GM12878 (cell line): ENCODE measurements at regions not wholly inside any gene's neighbourhood (a gene's known extent, or its start where the extent isn't known, plus 50 kb on each side); places are given as distances from the start of the nearest gene placed in this dataset.
"Not testable (repeated sequence)": the region's sequence is repeated elsewhere in the genome, so short reads cannot be mapped to it uniquely, and the experiment has no call there.

Experiments used
- ATAC-seq: fragments of 200-7000 bp; cut with Tn5 transposase; 3 replicates; pipeline ENCODE4 v1.9.1; 2020; ENCODE audit warnings: mild to moderate bottlenecking, moderate library complexity
- BruUV-seq: library from RNA; stranded (reverse); fragments of 400-500 nt; replicated peaks from 2 replicates; lab custom pipeline; 2021; lab: Mats Ljungman, UMichigan
- CTCF ChIA-PET: fragments of 300-600 bp; sonication (Branson Sonifier 250); formaldehyde crosslinking; extraction: SDS; loops from one replicate; lab custom pipeline; 2021; ENCODE audit warnings: inconsistent platforms; lab: Yijun Ruan, JAX
- POLR2A ChIA-PET: fragments of 350-600 bp; formaldehyde crosslinking; extraction: SDS; loops from one replicate; lab custom pipeline; 2021; ENCODE audit warnings: inconsistent platforms; lab: Charles Lee
- RAD21 ChIA-PET: fragments of 300-600 bp; sonication (Branson Sonifier 250); formaldehyde crosslinking; loops from one replicate; lab custom pipeline; 2023; ENCODE audit warnings: antibody characterized with exemption; ENCODE audit not compliant: unreplicated experiment; lab: Charles Lee
- SMC1A ChIA-PET: fragments of 300-600 bp; sonication (Branson Sonifier 250); formaldehyde crosslinking; loops from one replicate; lab custom pipeline; 2023; ENCODE audit not compliant: unreplicated experiment, uncharacterized antibody; lab: Charles Lee
- DNase-seq: peaks from one replicate; pipeline ENCODE4 v3.0.0-alpha.2; 2011; ENCODE audit warnings: low read depth, low spot score
- FAIRE-seq: peaks from 3 replicates; lab custom pipeline; 2011; peaks lifted over from hg19 to GRCh38; lab: Jason Lieb, UNC
- H2AFZ ChIP-seq: 2 replicates; pipeline ENCODE4 v1.6.0; 2011; ENCODE audit warnings: low read depth, low read length, control low read depth; ENCODE audit not compliant: control insufficient read depth
- H3K27ac ChIP-seq: 2 replicates; pipeline ENCODE4 v1.5.1; 2011; ENCODE audit warnings: control low read depth; ENCODE audit not compliant: control insufficient read depth, insufficient read depth
- H3K27me3 ChIP-seq, 2 experiments: replicated peaks in 1 of 2; 2 replicates each; pipeline versions ENCODE4 v1.6.0 to v1.6.1; 2011; ENCODE audit warnings: low read length in 1 of 2; ENCODE audit not compliant: control insufficient read depth in 2 of 2, insufficient read depth in 2 of 2
- H3K36me3 ChIP-seq, 2 experiments: 2 replicates each; pipeline ENCODE4 v1.5.1; 2011; ENCODE audit warnings: low read length in 1 of 2; ENCODE audit not compliant: control insufficient read depth in 2 of 2, insufficient read depth in 2 of 2
- H3K4me1 ChIP-seq: 2 replicates; pipeline ENCODE4 v1.6.1; 2011; ENCODE audit warnings: mild to moderate bottlenecking, low read length, moderate library complexity, mixed read lengths; ENCODE audit not compliant: control insufficient read depth, insufficient read depth
- H3K4me2 ChIP-seq: 2 replicates; pipeline ENCODE4 v1.6.0; 2011; ENCODE audit warnings: control low read depth; ENCODE audit not compliant: control insufficient read depth, insufficient read depth
- H3K4me3 ChIP-seq: fragments of 200-600 bp; sonication (generic); 2 replicates; pipeline ENCODE4 v1.5.1; 2016
- H3K79me2 ChIP-seq: 2 replicates; pipeline ENCODE4 v1.6.0; 2011; ENCODE audit warnings: low read length; ENCODE audit not compliant: control insufficient read depth, insufficient read depth
- H3K9ac ChIP-seq: 2 replicates; pipeline ENCODE4 v1.8.0; 2011; ENCODE audit warnings: low read length, control low read depth, mixed read lengths; ENCODE audit not compliant: control insufficient read depth, insufficient read depth
- H3K9me3 ChIP-seq: replicated peaks from 3 replicates; pipeline ENCODE4 v1.5.1; 2011; ENCODE audit warnings: mild to moderate bottlenecking, low read length; ENCODE audit not compliant: control insufficient read depth, insufficient read depth
- H4K20me1 ChIP-seq: 2 replicates; pipeline ENCODE4 v1.6.0; 2011; ENCODE audit not compliant: control insufficient read depth, insufficient read depth
- CUX1 ChIP-seq: IDR thresholded peaks from 2 replicates; pipeline ENCODE4 v1.6.1; 2012; ENCODE audit warnings: improper control_type of control experiment, low read depth, low read length; ENCODE audit not compliant: insufficient replicate concordance
- RELB ChIP-seq: fragments of 450-650 bp; IDR thresholded peaks from 2 replicates; pipeline ENCODE4 v1.6.1; 2017; ENCODE audit warnings: low read depth, mild to moderate bottlenecking, moderate library complexity
- USF2 ChIP-seq: IDR thresholded peaks from 2 replicates; pipeline ENCODE4 v1.6.1; 2011; ENCODE audit warnings: low read depth, low read length, improper control_type of control experiment, borderline replicate concordance
- WGBS: methylation state at CpG from one replicate; pipeline ENCODE4 v1.1.6; 2016; ENCODE audit warnings: low lambda C conversion rate; ENCODE audit not compliant: insufficient replicate concordance, insufficient coverage; ENCODE audit errors: missing lambda C conversion rate; 5-methylcytosine and 5-hydroxymethylcytosine counted together
- in situ Hi-C: fragments of 300-500 bp; cut with MboI; formaldehyde crosslinking; loops from 9 replicates; pipeline ENCODE4 v1.14.3; 2018; ENCODE audit warnings: mixed read lengths
- intact Hi-C: fragments of 100-400 bp; cut with micrococcal nuclease; formaldehyde crosslinking; loops from one replicate; pipeline ENCODE4 v1.14.2; 2022; ENCODE audit not compliant: unreplicated experiment

GRCh38 chr14:106327234-106327633, 800.9 kb downstream of the TMEM121 start (continued):
- no peak for TF ChIP-seq CUX1
- TF ChIP-seq RELB: no peak
- no peak for TF ChIP-seq USF2
- TF ChIP-seq, all 136 proteins: peak for 0

- DNase-seq, BruUV-seq, FAIRE-seq, ATAC-seq, H3K4me2 ChIP-seq, in situ Hi-C loops, H3K9me3 ChIP-seq, H2AFZ ChIP-seq, H3K27ac ChIP-seq, H3K9ac ChIP-seq, H3K79me2 ChIP-seq, H3K4me3 ChIP-seq, H3K4me1 ChIP-seq, H4K20me1 ChIP-seq, H3K27me3 ChIP-seq, H3K36me3 ChIP-seq, intact Hi-C loops: not testable (repeated sequence)
- ChIA-PET SMC1A (interaction anchor here (0.6 to 1.0 kb wide), 4 partner anchors 10 to 91 kb away, joined by 4 to 7 read pairs (median 4); no protein-coding TSS in a partner anchor), POLR2A (interaction anchor here (0.6 to 1.3 kb wide), 3 partner anchors 27 to 33 kb away, joined by 3 read pairs; no protein-coding TSS in a partner anchor), RAD21 (interaction anchor here (0.7 to 1.1 kb wide), 2 partner anchors 27 to 29 kb away, joined by 3 to 10 read pairs; no protein-coding TSS in a partner anchor), CTCF (interaction anchor here (1.0 to 1.4 kb wide), 8 partner anchors 10 to 202 kb away, joined by 3 to 11 read pairs (median 4); no protein-coding TSS in a partner anchor)
- 47% methylated on average over 4 of the region's 4 CpGs for WGBS
Measured at GRCh38 chr14:106327702-106328353, 801.4 kb downstream of the TMEM121 start.

- RAD21 ChIA-PET, POLR2A ChIA-PET: not testable (repeated sequence)
- WGBS: 43% methylated on average over 4 of the region's 4 CpGs
Measured at GRCh38 chr14:106329243-106329642, 802.9 kb downstream of the TMEM121 start.

More at GRCh38 chr14:106329243-106329642, 802.9 kb downstream of the TMEM121 start:
- in situ Hi-C loops, H3K36me3 ChIP-seq, H3K27ac ChIP-seq, FAIRE-seq, H3K9me3 ChIP-seq, H2AFZ ChIP-seq, CTCF ChIA-PET, H3K9ac ChIP-seq, H3K4me2 ChIP-seq, DNase-seq, H3K27me3 ChIP-seq, H3K79me2 ChIP-seq, H3K4me1 ChIP-seq, intact Hi-C loops, BruUV-seq, H4K20me1 ChIP-seq, ATAC-seq, H3K4me3 ChIP-seq: not testable (repeated sequence)
- SMC1A ChIA-PET: interaction anchor here (0.9 kb wide), 1 partner anchor 21 kb away, joined by 3 read pairs; no protein-coding TSS in a partner anchor
